Neural progenitor cell (in vitro differentiated cells): ENCODE measurements at regions not wholly inside any gene's neighbourhood (a gene's known extent, or its start where the extent isn't known, plus 50 kb on each side); places are given as distances from the start of the nearest gene placed in this dataset.

Experiments used
- CTCF ChIP-seq: fragments of 200-600 bp; sonication (generic); IDR thresholded peaks from 2 replicates; pipeline ENCODE4 v1.5.1; 2017; ENCODE audit warnings: antibody characterized with exemption, mild to moderate bottlenecking
- EZH2 ChIP-seq: fragments of 200-600 bp; sonication (generic); IDR thresholded peaks from 2 replicates; pipeline ENCODE4 v1.6.1; 2017; ENCODE audit warnings: antibody characterized with exemption, mild to moderate bottlenecking, moderate library complexity
- EZH2phosphoT487 ChIP-seq: fragments of 200-600 bp; sonication (generic); IDR thresholded peaks from 2 replicates; pipeline ENCODE4 v1.6.1; 2017; ENCODE audit warnings: antibody characterized with exemption

GRCh38 chr22:47318041-47318737 is 555.7 kb downstream of the TBC1D22A start:
- TF ChIP-seq CTCF (no peak), EZH2phosphoT487 (no peak), EZH2 (no peak)
